Activated CD4-positive, alpha-beta memory T cell treated with anti-CD3 and anti-CD28 coated beads, Interleukin-2, amount 10 ng/mL, durations not matched to agents 7 days and 5 days (primary cell): ENCODE measurements at regions not wholly inside any gene's neighbourhood (a gene's known extent, or its start where the extent isn't known, plus 50 kb on each side); places are given as distances from the start of the nearest gene placed in this dataset.

Experiments
- CTCF ChIA-PET: fragments of 350-600 bp; sonication (Branson Sonifier 250); formaldehyde crosslinking; loops from one replicate; lab custom pipeline; 2021; ENCODE audit warnings: antibody characterized with exemption, inconsistent platforms; lab: Charles Lee
- POLR2A ChIA-PET: fragments of 350-600 bp; sonication (Branson Sonifier 250); formaldehyde crosslinking; loops from one replicate; lab custom pipeline; 2021; ENCODE audit warnings: antibody characterized with exemption; lab: Charles Lee
- DNase-seq: peaks from one replicate; pipeline ENCODE4 v3.0.0-alpha.2; 2020
- H3K27ac Mint-ChIP-seq: one replicate; pipeline ENCODE4 v1.8.0; 2021; ENCODE audit warnings: mild to moderate bottlenecking, mixed read lengths
- H3K27me3 Mint-ChIP-seq: one replicate; pipeline ENCODE4 v1.8.0; 2021; ENCODE audit warnings: mixed read lengths
- H3K36me3 Mint-ChIP-seq: one replicate; pipeline ENCODE4 v1.8.0; 2021; ENCODE audit warnings: low read depth, mixed read lengths
- H3K4me1 Mint-ChIP-seq: one replicate; pipeline ENCODE4 v1.8.0; 2021; ENCODE audit warnings: mixed read lengths
- H3K4me3 Mint-ChIP-seq: one replicate; pipeline ENCODE4 v1.8.0; 2021; ENCODE audit warnings: mild to moderate bottlenecking, mixed read lengths
- H3K9me3 Mint-ChIP-seq: one replicate; pipeline ENCODE4 v1.8.0; 2021; ENCODE audit warnings: mixed read lengths

DNA sequence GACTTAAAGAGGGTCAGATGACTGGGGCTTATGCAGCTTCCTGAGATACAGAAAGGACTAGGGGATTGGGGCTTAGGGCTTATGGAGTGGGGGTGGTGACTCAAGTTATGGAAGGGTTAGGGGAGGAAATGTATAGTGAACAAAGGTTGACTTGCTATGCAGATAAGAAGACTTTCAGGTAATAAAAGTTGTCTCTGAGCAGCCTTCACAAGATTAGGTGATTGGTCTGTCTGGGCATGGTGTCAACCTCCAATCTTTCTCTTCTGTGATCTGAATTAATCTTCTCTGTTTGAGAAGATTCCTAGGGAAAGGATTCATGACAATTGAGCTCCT lies 436.5 kb downstream of the SIPA1L2 start:
- ChIA-PET CTCF (no interaction called here), POLR2A (no interaction called here)
- no peaks in the 10 kb centered on the region for H3K27me3 Mint-ChIP-seq
- no peaks in the 10 kb centered on the region for H3K9me3 Mint-ChIP-seq
- no peaks in the 10 kb centered on the region for H3K4me1 Mint-ChIP-seq
- H3K4me3 Mint-ChIP-seq, result no peak overlapping the region
- DNase-seq, result no peak
- no peak overlapping the region for H3K27ac Mint-ChIP-seq
- no peaks in the 10 kb centered on the region for H3K36me3 Mint-ChIP-seq

DNA sequence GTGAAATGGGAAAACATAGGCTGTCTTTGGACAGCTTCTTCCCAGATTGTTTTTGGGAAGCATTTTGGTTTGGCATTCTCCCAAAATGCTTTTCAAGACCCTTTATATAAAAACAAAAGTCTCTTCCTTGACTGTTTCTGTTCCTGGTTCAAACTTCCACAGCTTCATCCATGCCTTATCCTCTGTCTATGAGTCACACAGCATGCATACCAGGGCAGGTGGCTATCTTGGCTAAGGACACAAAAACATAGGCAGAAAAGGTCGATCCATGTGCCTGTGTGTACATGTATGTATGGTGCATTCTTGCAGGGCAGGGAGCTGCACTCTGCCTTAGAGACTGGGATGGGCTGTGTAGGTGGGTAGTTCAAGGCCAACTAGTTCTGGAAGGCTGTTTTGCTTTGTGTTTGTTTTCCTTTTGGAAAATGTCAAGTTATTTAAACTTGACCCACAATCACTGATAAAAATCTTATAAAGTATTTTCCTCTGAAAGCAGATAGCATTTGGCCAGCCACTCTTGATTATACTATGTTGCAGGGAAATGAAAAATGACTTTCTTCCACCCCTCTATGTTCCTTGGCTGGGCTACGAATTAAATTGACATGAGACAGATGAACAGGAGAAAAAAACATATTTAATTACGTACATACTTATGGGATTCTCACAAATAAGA lies 437.0 kb downstream of the SIPA1L2 start:
- DNase-seq, result no peak
- Mint-ChIP-seq H3K4me3 (no peak overlapping the region), H3K4me1 (no peaks in the 10 kb centered on the region), H3K36me3 (no peaks in the 10 kb centered on the region), H3K27me3 (no peaks in the 10 kb centered on the region), H3K27ac (no peak overlapping the region), H3K9me3 (no peaks in the 10 kb centered on the region)
- POLR2A ChIA-PET, result no interaction called here
- CTCF ChIA-PET, result no interaction called here

DNA sequence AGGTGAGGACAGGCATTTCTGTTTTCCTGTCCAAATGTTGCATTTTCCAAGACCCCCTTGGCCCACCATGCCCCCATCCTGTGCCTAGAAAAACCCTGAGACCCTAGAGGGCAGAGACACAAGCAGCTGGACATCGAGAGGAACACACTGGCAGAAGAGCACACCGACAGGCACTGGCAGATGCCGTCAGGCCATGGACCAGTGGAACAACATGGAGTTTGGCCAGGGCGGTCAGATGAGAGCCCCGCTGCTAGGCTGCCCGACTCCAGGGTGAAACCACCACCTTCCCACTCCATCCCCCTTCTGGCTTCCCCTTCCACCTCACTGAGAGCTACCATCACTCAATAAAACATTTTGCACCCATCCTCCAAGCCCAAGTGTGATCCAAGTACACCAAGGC lies 438.4 kb downstream of the SIPA1L2 start:
- POLR2A ChIA-PET, result no interaction called here
- Mint-ChIP-seq H3K4me1 (no peaks in the 10 kb centered on the region), H3K27me3 (no peaks in the 10 kb centered on the region), H3K4me3 (no peak overlapping the region), H3K9me3 (no peaks in the 10 kb centered on the region), H3K27ac (no peak overlapping the region), H3K36me3 (no peaks in the 10 kb centered on the region)
- CTCF ChIA-PET, result no interaction called here
- no peak for DNase-seq

DNA sequence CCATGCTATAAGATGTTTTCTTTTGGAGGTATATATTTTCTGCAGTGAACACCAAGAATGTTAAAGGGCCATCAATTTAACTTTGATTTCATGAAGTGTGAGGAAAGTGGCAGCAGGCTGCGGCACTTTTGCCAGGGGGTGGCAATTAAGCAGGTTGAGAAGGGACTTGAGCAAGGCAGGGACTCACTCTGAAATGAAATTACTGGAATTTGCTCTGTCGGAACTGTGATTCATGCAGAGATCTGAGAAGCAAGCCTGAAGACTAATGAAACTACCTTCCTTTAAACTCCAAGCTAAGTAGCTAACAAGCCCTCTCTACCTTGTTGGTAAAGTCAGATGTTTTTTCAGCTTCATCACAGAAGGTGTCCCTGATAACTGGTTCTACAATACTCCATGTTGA lies 441.6 kb downstream of the SIPA1L2 start:
- no peaks in the 10 kb centered on the region for H3K4me1 Mint-ChIP-seq
- no peak for DNase-seq
- H3K27me3 Mint-ChIP-seq, result no peaks in the 10 kb centered on the region
- H3K27ac Mint-ChIP-seq, result no peak overlapping the region
- no peaks in the 10 kb centered on the region for H3K9me3 Mint-ChIP-seq
- CTCF ChIA-PET, result no interaction called here
- H3K4me3 Mint-ChIP-seq, result no peak overlapping the region
- no peaks in the 10 kb centered on the region for H3K36me3 Mint-ChIP-seq
- POLR2A ChIA-PET, result no interaction called here

DNA sequence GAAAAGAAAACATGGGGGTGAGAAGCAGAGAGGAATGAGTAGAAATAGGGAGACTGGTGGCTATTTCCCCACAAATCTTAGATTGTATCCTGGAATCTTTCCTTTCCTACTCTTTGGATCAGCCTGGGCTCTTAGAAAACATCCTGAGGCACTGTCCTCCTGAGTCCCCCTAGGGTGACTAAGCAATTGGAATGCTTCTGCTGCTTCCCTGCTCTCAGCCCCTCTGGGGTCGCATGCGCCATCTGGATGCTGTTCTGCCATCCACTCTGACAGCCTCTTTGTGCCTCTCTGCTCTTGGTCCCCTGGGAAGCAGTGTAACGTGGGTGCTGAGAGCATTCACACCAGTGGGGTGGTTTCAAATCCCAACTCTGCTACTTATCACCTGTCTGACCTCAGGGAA lies 443.0 kb downstream of the SIPA1L2 start:
- POLR2A ChIA-PET, result no interaction called here

DNA sequence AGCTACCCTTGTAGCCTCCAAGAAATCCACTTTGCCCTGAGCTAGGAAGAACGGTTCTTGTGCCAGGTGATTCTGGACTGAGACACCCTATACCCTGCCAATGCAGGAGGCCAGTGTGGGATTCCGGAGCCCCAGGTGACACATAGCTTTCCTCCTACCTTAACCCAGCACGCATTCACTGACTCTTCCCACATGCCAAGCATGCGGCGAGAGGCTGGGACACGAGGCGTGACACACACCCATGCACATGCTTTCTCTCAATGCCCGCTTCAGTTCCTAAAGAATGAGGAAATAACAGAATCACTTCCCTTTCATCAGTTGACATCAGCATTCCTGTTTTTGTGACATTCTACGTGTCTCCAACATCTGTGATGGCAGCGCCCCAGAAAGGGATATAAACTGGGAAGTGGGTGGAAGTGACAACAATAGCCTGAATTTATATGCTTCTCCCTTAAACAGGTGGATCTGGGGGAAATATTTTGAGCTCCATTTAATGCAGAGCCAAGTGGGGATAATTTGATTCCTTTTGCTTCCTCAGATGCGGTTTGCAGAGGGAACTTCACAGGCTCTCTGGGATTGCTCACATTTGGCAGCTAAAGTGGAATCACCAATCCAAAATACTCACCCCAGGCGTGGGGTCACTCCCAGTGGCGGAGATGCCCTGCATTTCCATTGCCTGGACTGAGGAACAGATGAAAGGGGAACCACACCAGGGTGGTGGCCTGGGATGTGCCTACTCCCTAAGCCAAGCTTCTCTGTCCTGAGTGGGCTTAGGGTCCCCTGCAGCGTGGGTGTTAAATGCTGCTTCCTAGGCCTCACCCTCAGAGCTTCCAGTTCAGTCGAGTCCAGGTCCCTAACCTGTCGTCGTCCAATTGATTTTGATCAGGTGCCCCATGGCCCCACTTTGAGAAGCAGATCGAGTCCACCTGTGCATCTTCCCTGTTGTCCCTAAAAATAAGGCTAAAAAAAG lies 445.1 kb downstream of the SIPA1L2 start:
- no peaks in the 10 kb centered on the region for H3K27me3 Mint-ChIP-seq
- H3K4me3 Mint-ChIP-seq, result no peak overlapping the region
- POLR2A ChIA-PET, result no interaction called here
- CTCF ChIA-PET, result no interaction called here
- no peaks in the 10 kb centered on the region for H3K4me1 Mint-ChIP-seq
- DNase-seq, result no peak
- H3K9me3 Mint-ChIP-seq, result no peaks in the 10 kb centered on the region
- no peaks in the 10 kb centered on the region for H3K36me3 Mint-ChIP-seq
- no peak overlapping the region for H3K27ac Mint-ChIP-seq

More for the DNA sequence above, 443.0 kb downstream of the SIPA1L2 start:
- CTCF ChIA-PET, result no interaction called here
- no peak overlapping the region for H3K27ac Mint-ChIP-seq
- no peaks in the 10 kb centered on the region for H3K9me3 Mint-ChIP-seq
- H3K4me3 Mint-ChIP-seq, result no peak overlapping the region
- no peaks in the 10 kb centered on the region for H3K36me3 Mint-ChIP-seq
- no peak for DNase-seq
- no peaks in the 10 kb centered on the region for H3K27me3 Mint-ChIP-seq
- H3K4me1 Mint-ChIP-seq, result no peaks in the 10 kb centered on the region

DNA sequence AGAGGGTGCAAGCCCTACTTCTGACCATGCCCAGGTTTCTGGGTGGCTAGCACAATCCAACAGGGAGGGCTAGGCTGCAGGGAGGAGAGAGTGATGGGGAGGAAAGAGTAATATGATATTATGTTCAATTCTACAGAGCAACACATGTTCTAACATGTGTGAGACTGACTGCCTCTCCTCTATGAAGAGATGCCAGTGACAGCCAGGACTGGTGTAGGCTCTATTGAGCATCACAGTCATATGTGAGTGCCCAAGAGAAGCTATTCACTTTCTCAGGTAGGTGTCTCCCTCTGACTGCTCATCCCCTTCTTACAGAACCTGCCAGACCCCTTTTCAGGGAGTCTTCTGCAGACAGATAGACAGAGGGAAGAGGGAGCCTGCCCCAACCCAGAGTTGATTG lies 446.1 kb downstream of the SIPA1L2 start:
- Mint-ChIP-seq H3K4me1 (no peaks in the 10 kb centered on the region), H3K9me3 (no peaks in the 10 kb centered on the region), H3K36me3 (no peaks in the 10 kb centered on the region), H3K27me3 (no peaks in the 10 kb centered on the region), H3K27ac (no peak overlapping the region), H3K4me3 (no peak overlapping the region)
- no peak for DNase-seq
- ChIA-PET POLR2A (no interaction called here), CTCF (no interaction called here)

DNA sequence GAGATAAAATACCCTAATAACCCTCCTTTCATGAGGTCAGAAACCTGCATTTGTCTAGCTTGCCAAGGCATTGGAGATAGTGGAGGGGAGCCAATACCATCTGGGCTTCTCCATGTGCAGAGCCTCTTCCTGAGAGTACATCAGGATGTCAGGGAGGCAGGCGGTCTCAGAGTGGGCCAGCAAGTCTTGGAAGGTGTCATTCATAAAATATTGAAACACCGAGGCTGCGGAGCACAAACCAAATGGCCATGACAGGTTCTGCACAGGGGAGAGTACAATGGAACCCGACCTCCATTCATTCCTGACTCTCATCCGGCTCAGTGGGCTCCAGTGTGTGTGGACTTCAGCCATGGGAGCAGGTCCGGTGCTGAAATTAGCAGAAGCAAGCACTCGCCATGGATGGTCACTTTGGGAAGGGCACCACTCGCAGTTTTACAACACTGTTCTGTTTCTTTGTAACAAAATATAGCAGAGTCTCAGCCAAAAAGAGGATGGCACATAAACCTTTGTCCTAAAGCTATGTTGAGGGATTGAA lies 446.6 kb downstream of the SIPA1L2 start:
- DNase-seq, result no peak
- ChIA-PET CTCF (no interaction called here), POLR2A (no interaction called here)
- no peaks in the 10 kb centered on the region for H3K9me3 Mint-ChIP-seq
- no peaks in the 10 kb centered on the region for H3K4me1 Mint-ChIP-seq
- no peak overlapping the region for H3K27ac Mint-ChIP-seq
- H3K27me3 Mint-ChIP-seq, result no peaks in the 10 kb centered on the region
- H3K4me3 Mint-ChIP-seq, result no peak overlapping the region
- H3K36me3 Mint-ChIP-seq, result no peaks in the 10 kb centered on the region

DNA sequence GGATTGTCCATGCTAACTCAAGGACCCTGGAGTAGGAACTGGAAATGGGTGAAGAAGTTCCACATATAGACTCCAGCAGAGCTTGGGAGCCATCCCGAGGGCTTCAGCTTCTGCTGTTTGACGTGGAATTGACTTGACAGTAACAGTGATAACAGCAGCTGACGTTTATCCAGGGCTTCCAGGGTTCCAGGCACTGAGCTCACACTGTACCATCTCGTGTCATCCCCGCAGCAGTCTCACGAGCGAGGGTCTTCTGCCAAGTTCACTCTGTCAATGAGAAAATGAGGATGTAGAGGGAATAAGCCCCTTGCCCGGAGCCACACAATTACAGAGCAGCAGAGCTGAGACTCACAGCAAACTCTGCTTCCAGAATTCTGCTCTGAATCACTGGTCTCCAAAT lies 447.7 kb downstream of the SIPA1L2 start:
- no peaks in the 10 kb centered on the region for H3K36me3 Mint-ChIP-seq
- ChIA-PET CTCF (no interaction called here), POLR2A (no interaction called here)
- H3K4me1 Mint-ChIP-seq, result no peaks in the 10 kb centered on the region
- no peaks in the 10 kb centered on the region for H3K9me3 Mint-ChIP-seq
- no peak overlapping the region for H3K4me3 Mint-ChIP-seq
- no peak for DNase-seq
- H3K27ac Mint-ChIP-seq, result no peak overlapping the region
- no peaks in the 10 kb centered on the region for H3K27me3 Mint-ChIP-seq

DNA sequence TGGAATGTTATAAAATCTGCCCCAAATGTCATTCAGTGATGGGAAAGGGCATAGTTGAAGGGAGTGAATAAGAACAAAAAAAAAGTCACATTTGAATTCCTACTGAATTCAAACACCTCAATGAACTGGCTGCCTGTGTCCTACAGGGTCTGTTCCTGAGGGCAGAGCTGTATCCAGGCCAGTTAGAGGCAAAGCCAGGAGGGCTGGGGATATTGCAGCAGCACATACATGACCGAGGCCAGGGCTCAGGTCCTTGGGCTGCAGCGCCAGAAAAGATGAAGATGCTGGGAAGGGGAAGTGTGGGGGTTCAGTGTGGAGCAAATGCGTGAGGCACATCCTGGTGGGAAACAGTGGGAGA lies 449.2 kb downstream of the SIPA1L2 start:
- no peaks in the 10 kb centered on the region for H3K4me1 Mint-ChIP-seq
- no peak overlapping the region for H3K27ac Mint-ChIP-seq
- no peaks in the 10 kb centered on the region for H3K36me3 Mint-ChIP-seq
- no peaks in the 10 kb centered on the region for H3K27me3 Mint-ChIP-seq
- DNase-seq, result no peak
- no peak overlapping the region for H3K4me3 Mint-ChIP-seq
- ChIA-PET CTCF (no interaction called here), POLR2A (no interaction called here)
- no peaks in the 10 kb centered on the region for H3K9me3 Mint-ChIP-seq

DNA sequence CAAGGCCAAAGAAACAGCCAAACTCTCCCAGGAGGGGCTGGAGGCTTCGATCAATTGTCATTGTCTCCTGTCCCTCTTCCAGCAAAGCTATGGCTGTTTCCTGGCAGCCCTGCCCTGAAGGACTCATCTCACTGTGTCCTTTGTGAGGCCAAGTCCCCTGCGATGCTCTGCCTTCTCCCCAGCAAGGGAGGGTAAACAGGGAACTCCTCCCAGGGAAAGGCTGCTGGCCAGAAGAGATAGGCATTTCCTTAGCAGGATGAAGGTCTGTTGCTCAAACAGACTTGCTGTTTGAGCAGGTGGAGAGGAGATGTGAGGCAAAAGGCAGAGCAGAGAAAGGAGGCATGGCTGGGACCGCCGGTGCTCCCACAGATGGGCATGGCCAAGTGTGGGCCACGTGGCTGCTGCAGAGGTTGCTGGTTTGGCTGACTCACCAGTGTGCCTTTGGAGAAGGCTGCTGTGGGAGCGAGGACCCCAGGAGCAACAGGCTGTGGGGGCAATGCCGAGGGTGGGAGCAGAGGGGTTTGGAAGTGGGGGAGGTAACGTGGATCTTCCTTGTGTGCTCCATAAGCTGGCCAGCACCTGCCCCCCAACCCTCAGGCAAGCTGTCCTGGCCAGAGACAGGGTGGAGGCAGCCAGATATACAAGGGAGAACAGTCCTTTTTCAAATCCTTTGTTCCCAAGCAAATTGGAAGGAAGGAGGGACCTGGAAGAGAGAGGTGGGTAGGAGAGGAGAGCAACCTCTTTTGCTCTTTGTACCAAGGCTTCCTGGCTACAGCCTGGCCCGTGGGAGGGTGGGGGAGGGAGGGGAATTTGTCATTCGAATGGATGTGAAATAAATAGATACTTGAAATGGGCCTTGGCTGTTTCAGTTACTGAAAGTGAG lies 449.8 kb downstream of the SIPA1L2 start:
- no peaks in the 10 kb centered on the region for H3K4me1 Mint-ChIP-seq
- CTCF ChIA-PET, result no interaction called here
- H3K27ac Mint-ChIP-seq, result no peak overlapping the region
- no peaks in the 10 kb centered on the region for H3K9me3 Mint-ChIP-seq
- DNase-seq, result no peak
- H3K4me3 Mint-ChIP-seq, result no peak overlapping the region
- H3K27me3 Mint-ChIP-seq, result no peaks in the 10 kb centered on the region
- H3K36me3 Mint-ChIP-seq, result no peaks in the 10 kb centered on the region
- POLR2A ChIA-PET, result no interaction called here

DNA sequence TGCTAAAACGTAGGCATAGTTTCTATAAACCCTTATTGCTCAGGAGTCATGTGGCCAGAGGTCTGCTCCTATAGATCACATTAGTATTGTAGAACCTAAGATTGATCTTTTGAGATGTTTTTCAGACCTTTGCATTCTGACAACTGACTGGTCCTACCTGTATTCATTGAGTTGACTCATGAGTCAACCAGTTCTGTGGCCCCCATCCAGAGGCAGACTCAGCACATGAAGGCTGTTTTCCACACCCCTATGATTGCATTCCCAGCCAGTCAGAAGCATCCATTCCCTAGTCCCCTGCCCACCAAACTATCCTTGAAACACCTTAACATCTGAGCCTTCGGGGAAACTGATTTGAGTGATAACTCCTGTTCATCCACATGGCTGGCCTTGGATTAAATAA lies 451.7 kb downstream of the SIPA1L2 start:
- H3K27me3 Mint-ChIP-seq, result no peaks in the 10 kb centered on the region
- POLR2A ChIA-PET, result no interaction called here
- no peaks in the 10 kb centered on the region for H3K9me3 Mint-ChIP-seq
- H3K4me1 Mint-ChIP-seq, result no peaks in the 10 kb centered on the region
- H3K36me3 Mint-ChIP-seq, result no peaks in the 10 kb centered on the region
- H3K4me3 Mint-ChIP-seq, result no peak overlapping the region
- no peak overlapping the region for H3K27ac Mint-ChIP-seq
- DNase-seq, result no peak
- CTCF ChIA-PET, result no interaction called here

DNA sequence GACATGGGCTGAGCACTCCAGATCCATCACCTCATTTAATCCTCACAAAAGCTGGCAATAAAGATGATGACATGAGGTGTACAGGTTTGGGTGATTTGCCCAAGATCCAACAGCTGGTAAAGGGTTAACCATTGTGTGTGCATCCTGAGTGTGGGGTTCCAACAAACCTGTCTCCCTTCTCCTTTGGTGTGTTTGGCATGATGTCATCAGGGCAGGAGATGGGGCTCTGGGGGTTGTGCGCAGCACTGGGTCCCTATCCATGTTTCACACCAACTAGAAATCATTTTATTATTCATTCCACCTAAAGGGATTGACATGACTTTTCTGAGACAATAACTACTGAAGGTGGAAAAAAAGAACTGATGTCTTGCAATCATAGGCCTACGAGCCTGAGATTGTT lies 452.5 kb downstream of the SIPA1L2 start:
- Mint-ChIP-seq H3K27me3 (no peaks in the 10 kb centered on the region), H3K4me3 (no peak overlapping the region), H3K27ac (no peak overlapping the region), H3K36me3 (no peaks in the 10 kb centered on the region), H3K9me3 (no peaks in the 10 kb centered on the region), H3K4me1 (no peaks in the 10 kb centered on the region)
- CTCF ChIA-PET, result no interaction called here
- DNase-seq, result no peak
- POLR2A ChIA-PET, result no interaction called here
